Right hindlimb (tissue), 1 donor: ENCODE measurements at regions not wholly inside any gene's neighbourhood (a gene's known extent, or its start where the extent isn't known, plus 50 kb on each side); places are given as distances from the start of the nearest gene placed in this dataset.

ENCODE experiments used
- DNase-seq: peaks from one replicate; pipeline ENCODE4 v3.0.0-alpha.2; 2018

DNA sequence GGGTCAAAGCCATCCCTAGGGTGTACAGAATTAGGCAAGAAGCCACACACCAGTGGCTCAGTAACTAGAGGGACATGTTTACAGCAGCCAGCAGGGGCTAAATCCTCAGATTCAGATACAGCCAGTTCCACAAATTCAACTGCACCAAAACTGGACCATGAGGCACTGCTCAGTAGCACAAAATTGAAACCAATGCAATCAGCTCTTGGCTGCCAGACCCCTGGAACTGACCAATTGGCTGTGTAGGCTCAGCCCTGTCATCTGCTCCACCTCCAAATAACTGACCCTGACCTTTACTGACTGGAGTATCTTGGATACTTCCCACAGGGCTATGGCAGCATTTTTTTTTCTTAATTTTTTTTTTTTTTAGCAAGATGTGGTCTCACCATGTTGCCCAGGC lies 226.5 kb downstream of the FOXO1 start:
- DNase-seq = no peak

DNA sequence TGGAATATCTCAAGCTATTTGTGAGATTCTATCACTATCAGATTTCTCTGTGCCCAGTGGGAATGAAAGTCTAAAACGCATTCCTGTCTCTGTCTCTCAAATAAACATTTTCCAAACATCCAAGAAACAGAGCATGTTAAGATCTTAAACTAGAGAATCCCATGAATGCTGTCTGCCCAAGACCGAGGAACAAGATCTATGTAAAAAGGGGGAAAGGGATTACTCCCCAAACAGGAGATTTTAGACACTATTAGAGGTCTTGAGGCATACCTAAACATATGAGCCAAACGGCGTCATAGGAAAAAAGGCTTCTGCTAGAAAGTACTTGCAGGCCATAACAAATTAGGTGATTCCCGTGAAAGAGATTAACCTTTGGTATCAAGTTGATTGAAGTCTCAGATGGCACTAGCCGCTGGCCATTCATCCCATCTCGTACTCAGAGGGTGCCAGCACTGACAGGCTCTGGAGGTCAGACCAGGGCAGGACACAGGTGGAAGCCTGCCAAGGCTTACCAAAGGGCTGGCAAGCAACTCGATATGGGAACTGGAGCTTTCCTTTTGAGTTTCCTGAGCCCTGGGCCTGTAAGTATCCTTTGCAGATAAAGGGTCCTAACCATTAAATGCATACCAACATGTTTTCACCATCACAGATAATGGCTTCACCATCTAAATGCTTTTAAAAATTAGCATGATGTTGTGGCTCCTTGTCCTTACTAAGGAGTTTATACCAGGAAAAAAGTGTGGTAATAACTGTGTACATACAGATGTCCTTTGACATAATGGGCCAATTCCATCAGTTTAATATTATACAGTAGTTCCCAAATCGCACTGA lies 225.2 kb downstream of the FOXO1 start:
- DNase-seq = peak; percentile 52

DNA sequence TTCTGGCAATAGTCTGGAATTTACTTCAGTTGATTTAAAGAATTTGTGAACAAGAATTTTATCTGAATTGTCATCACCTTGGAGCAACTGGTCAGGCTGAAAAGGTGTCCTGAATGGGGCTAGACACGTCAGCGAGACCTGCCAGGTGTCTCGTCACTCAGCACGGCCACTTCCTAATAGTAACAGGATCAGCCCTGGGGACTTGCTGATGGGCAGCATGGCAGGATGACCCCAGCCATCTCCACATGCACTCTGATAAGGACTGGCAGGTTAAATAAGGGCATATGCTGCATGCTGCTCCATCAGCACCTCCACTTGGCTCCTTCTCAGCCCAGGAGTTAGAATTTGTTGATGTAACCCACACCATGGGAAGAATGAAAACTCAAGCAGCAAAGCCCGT lies 224.2 kb downstream of the FOXO1 start:
- DNase-seq = no peak

DNA sequence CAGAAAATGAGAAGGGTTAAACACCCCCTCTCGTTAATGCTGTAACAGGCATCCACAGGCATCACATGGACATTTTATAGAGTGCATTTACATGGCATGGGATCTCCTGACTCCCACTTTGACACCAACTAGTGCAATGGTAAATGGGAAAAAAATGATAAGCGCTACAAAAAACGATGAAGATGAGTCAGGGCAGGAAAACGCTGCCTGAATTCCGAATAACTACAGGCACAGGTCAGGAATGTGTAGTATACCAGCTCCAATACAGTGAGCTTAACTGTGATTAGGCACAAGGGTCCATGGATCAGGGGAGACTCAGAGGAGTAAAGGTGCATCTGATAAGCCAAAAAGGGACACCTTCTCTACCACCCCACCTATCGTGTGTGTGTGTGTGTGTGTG lies 223.6 kb downstream of the FOXO1 start:
- DNase-seq = no peak

DNA sequence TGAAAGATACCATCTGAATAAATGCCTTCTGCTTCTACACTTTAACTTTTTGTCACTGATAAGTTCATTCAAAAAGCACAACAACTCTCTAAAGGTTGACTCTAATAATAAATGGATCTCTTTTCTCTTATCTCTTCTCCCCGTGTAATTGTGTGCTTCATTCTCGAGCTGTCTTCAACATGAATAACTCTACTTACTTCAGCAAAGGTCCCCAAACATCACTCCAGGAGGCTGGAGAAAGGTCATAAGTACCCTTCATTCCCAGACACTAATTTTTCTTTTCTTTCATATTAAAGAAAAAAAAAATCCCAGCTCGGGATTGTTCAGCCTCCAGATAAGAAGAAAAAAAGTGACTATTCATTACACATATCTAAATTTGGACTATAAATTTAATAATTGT lies 222.2 kb downstream of the FOXO1 start:
- no peak for DNase-seq

DNA sequence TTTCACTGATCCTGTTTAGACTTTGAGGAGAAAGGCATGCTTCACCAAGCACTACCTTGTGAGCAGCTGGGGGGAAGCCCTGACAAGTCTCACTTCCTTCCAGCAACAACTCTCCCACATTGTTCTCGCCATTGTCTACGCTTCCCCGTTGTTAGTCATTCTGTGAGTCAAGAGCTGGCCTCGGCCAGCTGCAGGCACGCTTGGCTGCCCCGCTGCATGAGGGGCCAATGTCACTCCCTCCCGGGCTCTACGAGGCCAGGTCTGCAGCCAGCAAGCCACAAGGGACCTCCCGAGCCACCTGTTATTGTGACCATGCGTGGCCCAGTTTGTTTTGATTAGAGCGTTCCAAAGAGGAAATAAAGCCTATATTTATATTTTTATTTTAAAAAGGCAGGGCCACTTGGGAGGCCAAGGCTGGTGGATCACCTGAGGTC lies 220.9 kb downstream of the FOXO1 start:
- DNase-seq = peak; percentile 30

DNA sequence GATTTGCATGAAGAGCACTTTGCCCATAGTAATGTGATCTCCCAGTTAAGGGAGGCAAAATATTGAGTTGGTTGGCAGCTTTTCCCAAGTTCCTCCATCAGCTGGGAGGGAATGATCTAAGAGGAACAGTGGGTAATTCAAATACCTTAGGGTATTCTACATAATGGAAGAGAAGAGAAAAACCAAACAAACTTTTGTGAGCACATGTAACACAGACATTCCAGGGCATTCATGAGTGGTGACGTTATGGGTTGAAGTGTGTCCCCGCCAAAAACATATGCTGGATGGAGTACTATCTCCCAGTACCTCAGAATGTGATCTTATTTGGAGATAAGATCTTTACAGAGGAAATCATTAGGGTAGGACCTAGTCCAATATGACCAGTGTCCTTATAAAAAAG lies 220.1 kb downstream of the FOXO1 start:
- no peak for DNase-seq

DNA sequence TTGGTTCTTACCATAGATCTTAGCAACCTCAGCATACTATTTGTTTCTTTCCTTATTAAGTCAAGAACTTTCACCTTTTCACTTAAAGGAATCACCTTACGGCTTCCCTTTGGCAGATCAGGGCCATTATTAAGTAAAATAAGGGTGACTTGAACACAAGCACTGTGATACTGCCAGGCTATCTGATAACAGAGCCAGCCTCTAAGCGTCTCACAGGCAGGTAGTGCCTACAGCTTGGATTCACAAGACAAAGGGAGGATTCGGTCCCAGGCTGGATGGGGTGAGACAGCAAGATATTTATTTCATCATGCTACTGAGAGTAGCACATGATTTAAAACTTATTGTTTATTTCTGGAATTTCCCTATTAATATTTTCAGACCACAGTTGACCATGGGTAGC lies 218.6 kb downstream of the FOXO1 start:
- DNase-seq = no peak

DNA sequence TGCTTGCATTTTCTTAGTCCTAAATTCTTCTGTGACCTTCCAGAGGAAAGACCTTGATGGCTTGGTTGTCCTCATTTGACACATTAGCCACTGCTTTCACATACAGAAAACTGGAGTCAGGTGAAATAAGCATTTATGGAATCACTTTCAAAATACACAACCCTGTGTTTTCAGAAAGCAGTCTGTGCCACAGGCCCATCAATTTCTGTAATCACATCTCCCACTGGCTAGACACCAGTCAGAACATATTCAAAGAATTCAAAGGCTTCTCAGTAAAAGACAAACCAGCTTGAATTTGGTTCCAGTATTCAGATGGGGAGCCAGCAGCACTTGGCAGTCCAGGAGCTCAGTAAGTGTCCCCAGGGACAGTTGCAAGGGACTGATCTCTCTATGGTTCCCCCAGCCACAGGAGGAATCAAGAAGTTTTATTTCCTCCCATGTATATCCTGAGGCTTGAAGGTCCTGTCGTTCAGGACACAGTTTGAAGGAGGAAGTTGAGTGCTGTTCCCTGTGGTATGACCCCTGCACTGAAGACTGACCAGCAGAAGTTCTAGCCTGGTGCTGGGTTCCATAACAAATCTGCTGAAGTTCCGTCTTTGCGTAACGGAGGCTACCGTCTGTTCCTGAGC lies 214.3 kb downstream of the FOXO1 start:
- no peak for DNase-seq

DNA sequence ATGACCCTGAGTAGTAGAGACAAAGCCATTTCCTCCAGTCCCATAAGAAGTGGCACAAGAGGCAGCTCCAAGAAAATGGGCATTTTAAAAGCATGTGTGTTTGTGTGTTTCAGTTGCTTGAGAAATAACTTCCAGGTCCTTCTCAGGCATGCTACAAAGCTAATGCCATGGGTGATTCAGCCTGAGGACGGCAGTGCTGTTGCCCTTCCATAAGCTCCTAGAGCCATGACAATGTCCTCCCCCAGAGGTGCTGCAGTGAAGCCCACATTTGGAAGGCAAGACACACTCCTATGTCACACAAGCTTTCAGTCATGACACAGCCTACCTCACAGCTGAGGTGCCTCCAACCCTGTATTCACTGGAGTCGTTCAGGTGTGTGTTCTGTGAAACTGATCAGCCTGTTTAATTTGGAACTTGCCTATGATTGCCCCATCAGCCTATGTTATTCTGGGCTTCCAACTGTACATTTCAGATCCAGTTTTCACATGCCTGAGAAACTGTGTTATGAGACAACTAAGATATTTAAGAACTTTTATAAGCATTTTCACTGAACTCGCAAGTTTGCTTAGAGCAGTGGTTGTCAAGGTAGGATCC lies 213.6 kb downstream of the FOXO1 start:
- no peak for DNase-seq

DNA sequence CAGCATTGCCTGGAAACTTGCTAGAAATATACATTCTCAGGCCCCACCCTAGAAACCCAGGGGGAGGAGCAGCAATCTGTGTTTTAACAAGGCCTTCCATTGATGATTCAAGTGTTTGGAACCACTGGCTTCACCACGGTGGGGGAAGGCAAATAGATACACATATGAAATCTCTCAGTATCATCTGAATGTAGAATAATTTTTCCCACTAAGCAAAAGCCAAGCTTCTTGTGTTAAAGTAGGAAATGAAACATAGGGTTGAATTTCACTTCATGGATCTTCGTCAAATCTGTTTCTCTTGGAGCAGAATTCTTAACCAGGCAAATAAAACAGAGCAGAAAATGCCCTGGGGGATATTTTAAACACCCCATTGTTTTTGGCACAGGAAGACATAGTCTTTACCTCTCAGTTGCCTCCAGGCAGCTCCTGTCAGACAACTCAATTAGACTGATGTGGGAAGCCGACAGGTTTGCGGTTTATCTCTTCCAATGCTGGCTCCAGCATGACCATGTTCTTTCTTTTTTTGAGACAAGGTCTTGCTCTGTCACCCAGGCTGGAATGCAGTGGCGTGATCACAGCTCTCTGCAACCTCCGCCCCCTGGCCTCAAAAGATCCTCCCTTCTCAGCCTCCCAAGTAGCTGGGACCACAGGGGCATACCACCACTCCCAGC lies 213.0 kb downstream of the FOXO1 start:
- DNase-seq = no peak

DNA sequence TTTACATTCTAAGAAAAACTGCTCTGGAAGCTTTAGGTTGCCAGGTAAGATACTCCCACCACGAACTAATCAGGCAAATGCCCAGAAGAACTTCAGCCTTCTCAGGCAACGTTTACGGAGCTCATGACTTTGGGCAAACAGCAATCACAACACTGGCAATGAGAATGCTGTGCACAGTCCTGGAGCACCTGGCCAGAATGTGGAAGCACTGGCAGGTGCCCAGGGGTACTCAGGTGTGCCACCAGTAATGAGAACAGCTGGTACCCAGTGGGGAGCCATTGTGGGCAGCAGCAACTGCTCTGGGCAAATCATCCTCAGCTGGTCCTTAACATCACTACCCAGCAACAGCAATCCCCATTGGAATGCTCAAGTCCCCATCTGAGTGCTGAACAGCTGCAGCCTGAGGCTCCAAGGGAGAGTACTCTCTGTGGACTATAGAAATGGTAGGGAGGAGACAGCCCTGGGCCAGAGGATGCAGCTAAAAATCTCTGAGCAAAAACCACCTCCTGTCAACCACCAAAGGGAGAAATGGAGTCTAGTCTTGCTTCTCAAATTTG lies 210.0 kb downstream of the FOXO1 start:
- DNase-seq = no peak

DNA sequence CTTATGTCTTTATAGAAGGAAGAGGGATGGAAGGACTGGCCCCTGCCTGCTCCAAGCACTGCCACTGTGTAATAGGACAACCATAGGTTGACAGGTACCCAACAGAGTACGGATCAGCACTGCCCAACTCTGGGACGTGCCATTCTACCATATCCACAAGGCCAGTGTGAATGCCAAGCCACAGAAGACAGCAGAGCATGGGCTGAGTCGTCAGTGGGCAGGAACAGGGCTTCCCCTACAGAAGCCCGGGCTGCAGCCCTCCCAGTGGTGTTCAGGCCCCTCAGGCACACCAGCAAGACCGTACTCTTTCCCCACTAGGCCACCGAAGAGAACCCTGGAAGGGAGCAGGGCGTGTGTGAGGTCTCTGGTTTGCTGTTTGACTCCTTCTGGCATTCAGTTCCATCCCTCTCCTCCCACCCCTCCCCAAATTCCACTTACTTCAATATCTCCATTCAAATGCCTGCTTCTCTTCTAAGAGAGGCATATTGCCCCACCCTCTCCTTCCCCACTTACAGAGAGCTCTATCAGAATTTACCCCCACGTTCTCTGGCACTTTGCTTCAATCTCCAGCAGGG lies 209.4 kb downstream of the FOXO1 start:
- DNase-seq = no peak

DNA sequence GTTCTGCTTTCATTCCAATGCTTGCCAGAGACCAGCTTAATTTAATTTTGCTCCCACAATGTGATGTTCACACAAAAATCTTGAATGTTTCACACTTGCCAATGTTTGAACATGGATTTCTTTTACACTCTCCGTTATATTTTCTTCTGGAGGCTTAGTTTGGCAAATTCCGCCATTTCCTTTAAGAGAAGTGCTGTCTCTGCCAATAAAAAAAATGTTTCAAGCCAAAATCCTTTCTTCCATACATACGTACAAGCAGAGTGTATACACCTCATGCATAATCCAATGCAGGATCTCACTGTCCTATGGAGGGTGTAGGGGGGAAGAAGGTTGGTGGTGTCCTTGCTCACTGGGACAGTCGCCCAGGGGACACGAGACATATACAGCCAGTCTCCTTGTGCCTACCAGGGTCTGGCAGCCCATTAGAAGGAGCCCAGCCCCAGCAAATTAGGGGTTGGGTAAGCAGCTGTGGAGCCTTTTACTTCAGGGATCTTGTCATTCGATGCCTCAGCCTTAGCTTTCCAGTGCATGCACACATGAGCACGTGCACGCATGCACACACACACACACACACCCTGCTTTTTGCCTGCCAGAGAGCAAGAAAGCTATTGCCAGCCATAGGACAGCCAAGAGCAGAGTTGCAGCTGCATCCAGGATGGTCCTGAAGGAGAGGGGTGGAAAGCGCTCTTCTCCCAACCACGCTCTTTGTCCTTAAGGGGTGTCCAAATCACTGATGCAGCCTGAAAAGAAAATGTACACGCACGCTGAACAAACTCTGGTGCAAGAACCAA lies 208.3 kb downstream of the FOXO1 start:
- DNase-seq = peak; percentile 88

DNA sequence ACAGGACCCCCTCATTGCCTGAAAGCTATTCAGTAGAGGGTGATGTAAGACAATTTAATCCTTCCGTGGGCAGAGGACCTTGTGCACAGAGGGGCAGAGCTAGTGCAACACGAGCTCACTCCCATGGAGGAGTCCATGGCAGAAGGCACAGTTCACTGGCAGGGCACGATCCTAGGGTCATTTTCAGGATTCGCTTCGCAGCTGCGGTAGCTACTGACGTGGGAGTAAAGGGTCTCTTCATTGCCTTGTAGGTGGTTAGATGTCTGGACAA lies 207.8 kb downstream of the FOXO1 start:
- no peak for DNase-seq

DNA sequence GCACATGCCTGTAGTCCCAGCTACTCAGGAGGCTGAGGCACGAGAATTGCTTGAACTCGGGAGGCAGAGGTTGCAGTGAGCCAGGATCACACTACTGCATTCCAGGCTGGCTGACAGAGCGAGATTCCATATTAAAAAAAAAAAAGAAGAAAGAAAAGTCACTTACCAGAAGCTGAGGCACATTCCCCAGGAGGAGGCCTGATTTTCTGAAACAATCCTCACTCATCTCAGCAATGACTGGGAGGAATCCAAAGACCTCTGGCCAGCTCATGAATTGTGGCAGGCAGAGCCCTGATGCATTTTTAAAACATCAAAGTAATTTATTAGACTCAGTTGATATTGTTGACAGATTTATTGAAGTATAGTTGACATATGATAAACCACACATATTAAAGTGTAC lies 206.3 kb downstream of the FOXO1 start:
- no peak for DNase-seq

DNA sequence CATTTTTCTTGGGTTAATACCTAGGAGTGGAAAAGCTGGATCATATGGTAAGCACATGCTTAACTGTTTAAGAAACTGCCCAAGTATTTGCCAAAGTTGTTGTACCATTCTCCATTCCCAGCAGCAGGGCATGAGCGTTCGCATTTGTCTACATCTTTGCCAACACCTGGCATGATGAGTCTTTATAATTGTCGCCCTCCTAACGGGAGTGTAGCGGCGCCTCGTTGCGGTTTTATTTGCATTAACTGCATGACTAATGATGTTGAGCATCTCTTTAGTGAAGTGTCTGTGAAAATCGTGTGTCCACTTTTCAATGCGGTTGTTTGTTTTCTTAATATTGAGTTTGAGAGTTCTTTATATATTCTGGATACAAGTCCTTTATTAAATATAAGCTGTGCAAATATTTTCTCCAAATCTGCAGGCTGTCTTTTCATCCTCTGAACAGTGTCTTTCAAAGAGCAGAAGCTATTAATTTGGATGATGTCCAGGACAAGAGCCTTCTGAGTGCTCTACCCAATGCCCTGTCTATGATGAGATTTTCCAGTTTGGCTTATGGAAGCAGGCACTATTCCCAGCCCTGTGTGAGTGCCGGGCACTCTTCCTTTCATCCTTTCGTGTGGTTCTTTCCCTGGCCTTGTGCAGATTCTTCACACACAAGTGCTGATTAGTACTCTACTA lies 202.0 kb downstream of the FOXO1 start:
- DNase-seq = no peak

DNA sequence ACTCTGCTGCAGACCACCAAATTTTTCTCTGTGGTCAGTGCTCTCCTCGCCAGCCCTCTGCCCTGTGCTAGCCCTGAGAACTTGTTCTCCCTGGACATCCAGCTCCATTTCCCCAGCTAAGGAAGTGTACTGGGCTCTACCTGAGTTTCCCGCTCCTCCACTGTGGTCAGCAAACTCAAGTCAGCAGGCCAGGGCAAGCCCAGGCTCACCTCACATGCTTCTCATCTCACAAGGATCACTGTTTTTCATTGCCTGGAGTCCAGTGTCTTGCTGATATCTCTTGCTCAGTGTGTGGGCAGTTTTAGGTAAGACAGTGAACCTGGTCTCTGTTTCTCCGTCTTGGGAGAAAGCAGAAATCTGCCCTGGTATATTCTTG lies 201.4 kb downstream of the FOXO1 start:
- DNase-seq = no peak

DNA sequence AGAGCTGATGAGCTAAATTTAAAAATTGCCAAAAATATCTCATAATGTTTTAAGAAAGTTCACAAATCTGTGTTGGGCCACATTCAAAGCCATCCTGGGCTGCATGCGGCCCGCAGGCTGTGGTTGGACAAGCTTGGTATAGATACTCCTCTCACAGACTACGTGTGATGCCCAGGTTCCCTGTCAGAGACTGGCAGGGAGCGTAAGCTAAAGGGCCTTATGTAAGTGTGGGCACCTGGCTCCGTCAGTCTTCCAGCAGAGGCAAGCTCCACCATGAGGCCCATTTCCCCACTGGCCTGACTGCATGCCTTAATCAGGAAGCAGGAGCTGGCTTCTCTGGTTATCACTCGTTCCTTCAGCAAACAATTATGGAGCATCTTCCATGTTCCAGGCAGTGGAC lies 200.2 kb downstream of the FOXO1 start:
- no peak for DNase-seq

DNA sequence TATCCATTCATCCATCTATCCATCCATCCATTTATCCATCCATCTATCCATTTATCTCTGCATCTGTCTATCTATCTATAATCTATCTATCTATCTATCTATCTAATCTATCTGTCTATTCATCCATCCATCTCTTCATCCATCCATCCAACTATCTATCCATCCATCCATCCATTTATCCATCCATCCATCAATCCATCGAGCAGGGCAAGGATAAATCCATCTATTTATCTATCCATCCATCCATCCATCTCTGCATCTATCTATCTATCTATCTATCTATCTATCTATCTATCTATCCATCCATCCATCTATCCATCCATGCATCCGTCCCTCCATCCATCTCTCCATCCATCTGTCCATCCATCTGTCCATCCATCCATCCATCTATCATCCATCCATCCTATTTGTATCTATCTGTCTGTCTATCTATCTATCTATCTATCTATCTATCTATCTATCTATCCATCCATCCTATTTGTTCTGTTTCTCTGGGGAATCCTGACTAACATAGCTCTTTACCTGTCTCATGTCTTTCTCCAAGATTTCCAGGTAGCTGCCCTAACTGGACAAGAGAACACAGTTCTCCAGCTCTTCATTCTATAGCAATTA lies 198.1 kb downstream of the FOXO1 start:
- no peak for DNase-seq

DNA sequence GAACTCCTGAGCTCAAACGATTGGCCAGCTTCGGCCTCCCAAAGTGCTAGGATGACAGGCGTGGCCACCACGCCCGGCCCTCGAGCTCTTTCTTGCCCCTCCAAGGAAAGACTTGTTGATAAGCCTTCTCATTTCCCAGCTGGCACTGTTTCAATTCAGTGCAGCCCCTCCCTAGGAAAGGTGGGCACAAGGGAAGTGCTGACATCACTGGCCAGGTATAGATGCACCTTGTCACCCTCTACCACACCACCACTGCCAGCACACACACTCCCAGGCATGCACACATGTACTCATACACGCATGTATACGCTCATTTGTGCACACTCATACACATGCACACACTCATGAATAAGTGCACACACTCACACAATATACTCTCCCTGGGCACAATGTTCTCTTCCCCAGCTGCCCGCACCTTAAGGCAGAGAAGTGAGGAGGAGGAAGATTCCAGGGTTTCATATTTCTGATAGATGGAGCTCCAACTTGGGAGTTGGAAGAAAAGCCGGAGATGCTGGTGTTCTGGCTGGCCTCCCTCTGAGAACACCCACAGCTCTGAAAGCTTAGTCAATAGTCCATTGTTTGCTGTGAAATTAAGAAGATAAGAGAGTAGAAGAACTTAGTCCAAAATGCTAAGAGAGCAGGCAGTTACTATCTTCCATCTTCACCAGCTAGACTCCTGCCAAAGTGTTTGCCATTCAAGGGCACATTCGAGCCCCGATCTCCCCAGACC lies 196.7 kb downstream of the FOXO1 start:
- DNase-seq = no peak
